Activated CD4-positive, alpha-beta T cell treated with anti-CD3 and anti-CD28 coated beads, Interleukin-10, Interleukin-2, amounts not matched to agents 100 ng/mL and 50 ng/mL, durations not matched to agents 16 hours and 8 hours (primary cell): ENCODE measurements at regions not wholly inside any gene's neighbourhood (a gene's known extent, or its start where the extent isn't known, plus 50 kb on each side); places are given as distances from the start of the nearest gene placed in this dataset.

Experiments
- DNase-seq: peaks from one replicate; pipeline ENCODE4 v3.0.0-alpha.2; 2020

DNA sequence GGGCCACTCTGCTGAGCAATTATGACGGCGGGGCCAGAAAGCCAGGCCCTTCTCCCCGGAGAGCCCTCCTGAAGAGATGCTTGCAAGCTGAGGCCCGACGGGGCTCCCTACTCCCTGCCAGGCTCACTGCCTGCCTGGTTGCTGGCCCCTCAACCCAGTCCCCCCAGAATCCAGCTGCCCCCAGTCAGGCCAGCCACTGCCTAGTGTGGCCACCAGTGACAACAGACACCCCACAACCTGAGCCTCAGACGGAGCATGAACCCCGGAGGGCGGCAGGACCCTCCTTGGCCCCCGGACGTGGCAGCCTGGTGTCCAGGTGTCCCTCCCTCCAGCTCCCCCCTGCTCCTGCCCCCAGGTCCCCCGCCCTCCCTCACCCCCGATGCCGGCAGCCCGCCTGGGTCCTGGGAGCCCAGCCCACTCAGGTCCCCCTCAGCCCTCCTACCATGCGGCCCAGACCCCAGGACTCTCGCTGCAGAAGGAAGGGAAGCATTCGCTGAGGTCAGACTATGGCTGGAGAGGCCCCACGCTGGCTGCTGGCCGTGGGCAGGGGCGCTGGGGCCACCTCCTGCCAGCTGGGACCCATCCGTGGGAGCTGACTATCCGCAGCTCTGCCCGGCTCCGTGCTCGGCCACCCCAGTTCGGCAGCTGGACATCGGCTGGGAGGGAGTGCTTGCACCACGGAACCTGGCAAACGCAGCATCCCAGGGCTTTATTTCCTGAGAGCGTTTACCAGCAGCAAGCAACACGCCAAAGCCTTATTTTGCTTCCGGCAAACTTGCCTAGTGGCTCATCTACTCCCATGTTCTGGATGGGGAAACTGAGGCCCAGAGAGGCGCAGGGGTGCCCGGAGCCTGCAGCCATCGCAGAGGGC is 89.8 kb downstream of the UNCX start:
- no peak for DNase-seq

GRCh38 chr7:1323178-1324027 is 90.7 kb downstream of the UNCX start:
- DNase-seq = no peak

DNA sequence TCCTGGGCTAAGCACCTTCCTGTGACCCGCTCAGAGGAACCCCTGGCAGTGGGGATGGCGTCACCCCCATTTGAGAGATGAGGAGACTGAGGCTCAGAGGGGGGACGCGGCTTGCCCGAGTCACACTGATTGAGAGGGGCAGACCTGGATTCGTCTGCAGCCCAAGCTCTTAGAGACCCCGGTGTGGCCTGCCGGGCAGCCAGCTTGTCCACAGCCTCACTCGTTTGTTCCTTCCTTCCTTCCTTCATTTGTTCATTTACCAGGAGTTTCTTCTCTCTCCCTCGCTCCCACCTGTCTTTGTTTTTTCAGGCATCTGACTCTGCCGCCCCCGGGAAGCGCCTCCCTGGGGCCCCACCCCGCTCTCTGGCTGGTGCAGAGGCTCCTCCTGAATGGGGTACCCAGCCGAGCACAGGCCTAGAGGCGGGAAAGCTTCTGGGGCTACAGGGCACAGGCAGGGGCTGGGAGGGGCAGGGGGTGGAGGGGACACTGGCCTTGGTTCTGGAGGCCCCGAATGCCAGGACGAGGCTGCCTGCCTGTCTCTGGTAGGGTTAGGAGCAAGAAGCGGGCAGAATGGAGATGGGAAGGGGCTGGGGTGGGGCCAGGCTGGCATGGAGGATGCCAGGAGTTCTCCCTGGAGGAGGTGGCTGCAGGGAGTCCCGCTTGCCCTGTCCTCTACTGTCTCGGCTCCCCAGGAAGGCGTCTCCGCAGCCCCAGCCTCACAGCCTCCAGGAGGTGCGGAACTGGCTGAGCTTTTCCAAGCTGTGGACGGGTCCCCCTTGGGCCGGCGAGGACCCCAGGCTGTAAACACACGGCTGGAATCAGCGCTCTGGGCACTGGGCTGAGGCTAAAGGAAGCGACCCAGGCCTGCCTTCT is 91.6 kb downstream of the UNCX start:
- DNase-seq = no peak

DNA sequence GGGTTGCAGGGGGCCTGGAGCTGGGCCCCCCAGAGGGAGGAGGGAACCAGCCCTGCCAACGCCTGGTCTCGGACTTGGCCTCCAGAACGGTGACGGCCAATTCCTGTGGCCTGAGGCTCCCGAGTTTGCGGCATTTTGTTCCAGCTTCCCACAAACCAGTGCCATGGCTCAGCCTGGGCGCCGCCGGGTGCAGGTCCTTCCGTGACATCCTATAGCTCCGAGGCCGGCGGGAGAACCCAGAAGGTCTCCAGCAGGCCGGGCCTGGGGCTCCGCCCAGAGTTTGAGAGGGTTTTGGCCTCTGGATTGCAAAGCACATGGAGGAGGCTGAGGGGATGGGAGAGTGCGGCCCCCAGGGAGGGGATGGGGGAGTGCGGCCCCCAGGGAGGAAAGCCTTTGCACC is 92.6 kb downstream of the UNCX start:
- DNase-seq = no peak

- no peak for DNase-seq
Observed at GRCh38 chr7:1325646-1326510, 93.2 kb downstream of the UNCX start.

GRCh38 chr7:1326511-1326785 is 93.8 kb downstream of the UNCX start:
- no peak for DNase-seq

DNA sequence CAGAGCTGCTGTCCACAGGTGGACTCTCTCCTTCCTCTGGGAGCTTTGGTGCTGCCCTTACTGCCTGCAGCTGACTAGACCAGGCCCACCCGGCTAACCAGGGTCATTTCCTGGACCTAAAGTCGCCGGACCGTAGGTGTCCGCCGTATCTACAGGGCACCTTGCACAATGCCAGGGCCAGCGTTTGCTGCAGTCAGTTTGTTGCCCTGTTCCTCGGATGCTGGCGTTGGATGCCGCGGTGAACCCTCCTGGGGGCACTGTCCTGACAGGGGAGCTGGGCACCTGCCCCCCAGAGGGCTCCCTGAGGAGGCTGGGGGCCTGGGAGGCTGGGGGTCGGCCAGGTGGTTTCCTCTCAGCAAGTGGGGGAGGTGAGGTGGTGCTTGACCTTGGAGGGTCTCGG is 96.6 kb downstream of the UNCX start:
- no peak for DNase-seq

DNA sequence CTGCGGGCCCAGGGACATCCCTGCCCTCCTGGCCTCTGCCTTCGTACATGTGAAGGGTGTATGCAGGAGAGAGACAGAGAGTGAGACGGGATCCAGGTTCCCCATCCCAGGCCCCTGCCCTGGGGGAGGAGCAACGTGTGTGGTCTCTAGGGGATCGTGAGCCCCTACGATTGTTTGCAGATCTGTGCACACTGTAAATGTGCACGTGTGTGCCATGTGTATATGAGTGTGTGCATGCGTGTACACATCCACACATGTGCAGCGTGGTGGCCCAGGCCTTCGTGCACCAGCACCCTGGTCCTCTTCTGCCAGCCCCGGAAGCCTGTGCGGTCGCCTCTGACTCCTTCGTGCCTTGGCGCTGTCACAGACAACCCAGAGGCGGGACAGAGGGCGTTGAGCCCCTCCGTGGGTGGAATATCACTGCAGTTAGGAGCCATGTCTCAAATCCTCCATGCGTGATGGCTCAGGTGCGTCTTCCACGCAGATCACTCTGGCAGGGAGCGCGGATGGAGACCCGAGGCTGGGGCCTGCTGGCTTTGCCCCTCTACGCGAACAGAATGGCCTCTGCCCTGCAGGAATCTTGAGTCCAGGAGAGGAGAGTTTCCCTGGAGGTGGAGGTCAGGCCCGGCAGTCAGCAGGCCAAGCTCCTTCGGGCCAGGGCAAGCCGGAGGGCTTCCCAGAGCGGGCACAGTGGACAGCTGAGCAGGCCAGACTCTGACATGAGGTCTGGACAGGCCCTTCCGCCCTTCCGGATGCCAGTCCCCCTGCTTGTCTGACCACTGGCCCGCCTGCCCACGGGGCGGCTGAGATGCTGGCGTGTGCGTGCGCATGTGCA is 97.5 kb downstream of the UNCX start:
- no peak for DNase-seq

- no peak for DNase-seq
Observed at GRCh38 chr7:1330801-1331425, 98.2 kb downstream of the UNCX start.

DNA sequence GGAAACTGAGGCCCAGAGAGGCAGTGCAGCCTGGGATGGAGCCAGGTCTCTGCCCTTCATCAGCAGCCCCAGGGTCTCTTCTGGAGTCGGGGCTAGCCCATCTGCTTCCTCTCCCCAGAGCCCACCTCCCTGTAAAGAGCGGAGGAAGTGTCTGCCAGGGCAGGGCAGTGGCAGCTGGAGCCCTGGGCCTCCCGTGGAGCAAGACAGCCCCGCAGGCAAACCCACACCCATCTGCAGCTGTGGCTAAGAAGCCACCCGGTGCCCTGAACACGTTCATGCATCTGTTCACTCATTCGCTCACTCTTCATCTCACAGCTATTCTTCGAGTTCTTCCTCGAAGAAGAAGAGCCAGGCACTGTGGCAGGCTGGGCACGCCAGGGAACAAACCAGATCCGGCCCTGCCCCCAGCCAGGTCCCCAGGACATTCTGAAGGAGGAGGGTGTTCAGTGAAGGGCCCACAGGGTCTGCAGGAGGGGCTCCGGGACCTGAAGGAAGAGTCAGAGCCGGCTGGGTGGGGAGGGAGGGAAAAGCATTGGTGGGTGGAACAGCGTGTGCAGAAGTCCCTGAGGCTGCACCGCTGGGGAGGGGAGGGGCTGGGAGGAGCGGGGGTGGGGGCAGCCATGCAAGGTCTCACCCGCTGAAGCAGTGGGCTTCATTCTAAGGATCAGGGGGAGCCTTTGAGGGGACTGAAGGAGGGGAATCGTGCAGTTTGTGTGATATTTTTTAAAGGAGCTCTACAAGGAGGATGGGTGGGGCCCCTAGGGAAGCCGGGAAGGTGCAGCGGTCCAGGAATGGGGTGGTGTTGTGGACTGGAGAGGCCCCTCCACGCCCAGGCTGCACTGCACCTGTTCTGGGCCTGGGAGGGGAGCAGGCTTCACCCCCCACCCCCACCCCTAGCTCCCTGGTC is 99.1 kb downstream of the UNCX start:
- DNase-seq = no peak

DNA sequence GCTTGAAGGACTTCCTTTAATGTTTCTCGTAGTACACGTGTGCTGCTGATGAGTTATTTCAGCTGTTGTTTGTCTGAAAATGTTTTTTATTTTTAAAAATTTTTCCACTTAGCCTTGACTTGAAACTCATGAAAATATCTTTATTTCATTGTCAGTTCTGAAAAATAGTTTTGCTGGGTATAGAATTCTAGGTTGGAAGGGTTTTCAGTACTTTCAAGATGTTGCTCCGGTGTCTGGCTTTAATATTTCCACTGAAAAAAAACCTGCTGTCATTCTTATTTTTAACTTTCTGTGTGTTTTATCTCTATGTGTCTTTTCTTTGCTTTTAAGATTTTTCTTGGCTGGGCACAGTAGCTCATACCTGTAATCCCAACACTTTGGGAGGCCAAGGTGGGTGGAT is 103.8 kb downstream of the UNCX start:
- DNase-seq = no peak

DNA sequence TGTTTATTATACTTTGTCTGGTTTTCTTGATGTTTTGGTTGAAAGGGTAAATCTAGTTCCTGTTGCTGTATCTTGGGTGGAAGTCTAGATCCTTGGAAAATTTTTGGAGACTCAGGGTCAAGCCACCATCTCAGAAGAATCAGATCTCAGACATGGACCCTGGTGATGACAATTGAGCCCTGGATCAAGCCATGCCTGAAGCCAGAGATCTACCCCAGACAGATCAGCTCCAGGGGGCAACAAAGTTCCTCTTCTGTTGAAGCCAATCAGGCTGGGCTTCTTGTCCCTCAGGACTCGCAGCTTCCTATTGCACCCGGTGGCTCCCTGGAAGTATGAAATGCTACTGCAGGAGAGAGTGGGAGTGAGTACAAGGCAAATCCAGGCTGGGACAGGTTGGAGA is 106.9 kb downstream of the UNCX start:
- DNase-seq = no peak

DNA sequence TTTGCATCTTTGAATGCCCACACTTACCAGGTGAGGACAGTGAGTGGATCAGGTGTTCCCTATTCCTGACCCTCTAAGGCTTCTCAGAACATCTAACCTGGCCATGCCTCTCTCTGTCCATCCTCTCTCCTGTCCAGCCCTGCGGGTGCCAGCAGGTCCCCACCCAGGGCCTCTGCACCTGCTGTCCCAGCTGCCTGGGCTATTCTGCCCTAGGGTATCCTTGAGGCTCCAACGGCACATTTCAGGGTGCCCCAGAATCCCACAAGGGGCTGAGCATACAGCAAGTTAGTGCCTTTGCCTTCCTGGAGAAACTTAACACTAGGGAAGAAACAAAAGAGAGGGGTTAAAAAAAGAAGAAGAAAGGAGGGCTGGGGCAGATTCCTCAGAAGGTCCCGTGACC is 107.4 kb downstream of the UNCX start:
- DNase-seq = no peak

- no peak for DNase-seq
Observed at GRCh38 chr7:1340461-1341360, 108.0 kb downstream of the UNCX start.

DNA sequence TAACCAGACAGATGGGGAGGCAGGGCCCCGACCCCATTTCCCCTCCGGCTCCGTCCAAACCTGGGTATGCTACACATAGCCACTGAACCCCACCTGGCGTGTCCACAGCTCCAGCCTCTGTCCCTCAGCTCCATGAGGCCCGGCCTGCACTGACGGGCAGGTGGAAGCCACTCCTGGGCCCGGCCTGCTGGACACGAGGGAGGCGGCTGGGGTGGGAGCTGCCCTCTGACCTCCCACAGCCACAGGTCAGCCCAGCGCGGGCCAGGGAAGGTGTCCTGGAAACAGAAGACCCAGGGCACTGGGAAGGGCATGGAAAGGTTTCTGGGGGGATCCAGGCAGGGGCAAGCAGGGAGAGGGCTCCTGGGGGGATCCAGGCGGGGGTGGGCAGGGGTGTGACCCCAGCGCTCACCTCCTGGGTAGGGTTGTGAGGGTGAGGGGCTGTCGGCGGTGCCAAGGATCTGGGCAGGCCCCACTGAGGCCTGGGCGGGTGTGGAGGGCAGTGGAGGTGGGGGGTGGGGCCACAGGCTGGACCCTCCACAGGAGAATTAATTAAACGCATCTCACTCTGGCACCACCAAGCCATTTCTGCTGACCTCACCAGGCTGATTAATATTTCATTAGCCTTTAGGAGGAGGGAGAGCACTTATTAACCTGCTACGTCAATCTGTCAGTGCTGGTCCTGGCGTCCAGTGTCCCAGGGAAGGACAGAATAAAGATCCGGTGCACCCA is 108.9 kb downstream of the UNCX start:
- DNase-seq = no peak

DNA sequence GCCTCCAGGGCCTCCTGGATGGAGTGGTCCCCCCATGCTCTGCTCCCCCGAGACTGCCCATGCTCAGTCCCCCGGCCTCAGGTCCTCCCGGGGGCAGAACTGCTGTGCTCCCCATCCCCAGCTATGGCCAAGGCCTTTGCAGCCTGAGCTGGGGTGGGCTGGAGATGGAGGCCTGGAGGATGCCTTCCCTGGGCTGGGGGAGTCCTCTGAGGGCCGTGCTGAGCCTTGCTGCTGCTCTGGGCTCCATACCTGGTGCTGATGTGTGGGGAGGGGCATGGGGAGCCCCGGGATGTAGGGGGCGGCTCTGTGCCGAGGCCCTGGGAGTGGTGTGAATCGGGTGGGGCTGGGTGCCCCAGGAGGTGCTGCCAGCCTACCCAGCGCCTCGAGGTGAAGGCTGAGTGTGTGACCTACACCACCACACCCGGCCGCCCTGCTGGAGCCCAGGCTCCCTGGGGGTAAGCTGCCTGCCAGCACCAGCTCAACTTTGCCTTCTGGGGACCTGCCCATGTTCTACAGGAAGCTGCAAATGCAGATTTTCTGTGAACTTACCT is 109.5 kb downstream of the UNCX start:
- no peak for DNase-seq

GRCh38 chr7:1343551-1343950 is 110.9 kb downstream of the UNCX start:
- DNase-seq = no peak

GRCh38 chr7:1344421-1344820 is 111.7 kb downstream of the UNCX start:
- DNase-seq = no peak
